H9 (cell line): ENCODE measurements at regions not wholly inside any gene's neighbourhood (a gene's known extent, or its start where the extent isn't known, plus 50 kb on each side); places are given as distances from the start of the nearest gene placed in this dataset.

ENCODE experiments used
- DNase-seq: peaks from one replicate; pipeline ENCODE4 v3.0.0-alpha.2; 2017
- H2AFZ ChIP-seq: one replicate; pipeline ENCODE4 v1.6.1; 2013; ENCODE audit warnings: mild to moderate bottlenecking, low read length, control low read depth, moderate library complexity
- H2AK5ac ChIP-seq: 2 replicates; pipeline ENCODE4 v1.6.1; 2013; ENCODE audit warnings: low read length, control low read depth, mixed read lengths; ENCODE audit not compliant: insufficient read length
- H2BK120ac ChIP-seq: one replicate; pipeline ENCODE4 v1.6.1; 2013; ENCODE audit warnings: low read depth, mild to moderate bottlenecking, low read length, control low read depth, inconsistent platforms; ENCODE audit not compliant: poor library complexity, severe bottlenecking
- H2BK12ac ChIP-seq: 2 replicates; pipeline ENCODE4 v1.6.1; 2013; ENCODE audit warnings: low read length, control low read depth, mixed read lengths, low read depth; ENCODE audit not compliant: insufficient read length
- H2BK15ac ChIP-seq: 2 replicates; pipeline ENCODE4 v1.6.1; 2013; ENCODE audit warnings: low read depth, low read length, control low read depth
- H2BK20ac ChIP-seq: one replicate; pipeline ENCODE4 v1.6.1; 2013; ENCODE audit warnings: low read depth, mild to moderate bottlenecking, low read length, control low read depth, inconsistent platforms; ENCODE audit not compliant: poor library complexity, severe bottlenecking
- H2BK5ac ChIP-seq: 2 replicates; pipeline ENCODE4 v1.6.1; 2013; ENCODE audit warnings: low read length, control low read depth, mixed read lengths; ENCODE audit not compliant: insufficient read length
- H3K14ac ChIP-seq: 2 replicates; pipeline ENCODE4 v1.6.1; 2013; ENCODE audit warnings: low read length, control low read depth; ENCODE audit not compliant: insufficient read depth
- H3K18ac ChIP-seq: 2 replicates; pipeline ENCODE4 v1.6.1; 2013; ENCODE audit warnings: low read depth, mild to moderate bottlenecking, mixed read lengths, low read length, control low read depth; ENCODE audit not compliant: insufficient read length
- H3K23ac ChIP-seq: 2 replicates; pipeline ENCODE4 v1.6.1; 2013; ENCODE audit warnings: low read length, control low read depth, mixed read lengths, low read depth; ENCODE audit not compliant: insufficient read length
- H3K23me2 ChIP-seq: 2 replicates; pipeline ENCODE4 v1.6.1; 2013; ENCODE audit warnings: low read depth, mild to moderate bottlenecking, mixed read lengths, low read length, control low read depth; ENCODE audit not compliant: insufficient read length, poor library complexity, severe bottlenecking
- H3K27ac ChIP-seq: 2 replicates; pipeline ENCODE4 v1.5.1; 2013; ENCODE audit warnings: low read length, control low read depth, mixed read lengths, low read depth; ENCODE audit not compliant: insufficient read length
- H3K27me3 ChIP-seq: 2 replicates; pipeline ENCODE4 v1.6.1; 2013; ENCODE audit warnings: low read length, control low read depth, inconsistent platforms; ENCODE audit not compliant: insufficient read depth
- H3K4ac ChIP-seq: 2 replicates; pipeline ENCODE4 v1.6.1; 2013; ENCODE audit warnings: low read depth, mild to moderate bottlenecking, control low read depth, inconsistent platforms, low read length, moderate library complexity
- H3K4me1 ChIP-seq: 2 replicates; pipeline ENCODE4 v1.6.1; 2013; ENCODE audit warnings: low read length, control low read depth, inconsistent platforms; ENCODE audit not compliant: insufficient read depth
- H3K4me2 ChIP-seq: 2 replicates; pipeline ENCODE4 v1.6.1; 2013; ENCODE audit warnings: low read length, control low read depth, mixed read lengths; ENCODE audit not compliant: insufficient read length, insufficient read depth
- H3K56ac ChIP-seq: 2 replicates; pipeline ENCODE4 v1.6.1; 2013; ENCODE audit warnings: low read depth, mild to moderate bottlenecking, mixed read lengths, low read length, control low read depth; ENCODE audit not compliant: insufficient read length
- H3K79me1 ChIP-seq: 2 replicates; pipeline ENCODE4 v1.6.1; 2013; ENCODE audit warnings: low read depth, mild to moderate bottlenecking, moderate library complexity, low read length, control low read depth, inconsistent platforms; ENCODE audit not compliant: insufficient read depth, poor library complexity, severe bottlenecking
- H3K79me2 ChIP-seq: 2 replicates; pipeline ENCODE4 v1.6.1; 2013; ENCODE audit warnings: low read length, control low read depth, inconsistent platforms; ENCODE audit not compliant: insufficient read depth
- H3K9ac ChIP-seq: 2 replicates; pipeline ENCODE4 v1.6.1; 2013; ENCODE audit warnings: low read length, control low read depth, mixed read lengths; ENCODE audit not compliant: insufficient read length; ENCODE audit errors: extremely low read depth
- H3K9me3 ChIP-seq: one replicate; pipeline ENCODE4 v1.6.1; 2013; ENCODE audit warnings: low read depth, low read length, inconsistent platforms; ENCODE audit not compliant: control insufficient read depth
- H3T11ph ChIP-seq: one replicate; pipeline ENCODE4 v1.6.1; 2013; ENCODE audit warnings: mild to moderate bottlenecking, low read length, control low read depth, inconsistent platforms
- H4K20me1 ChIP-seq: one replicate; pipeline ENCODE4 v1.6.1; 2013; ENCODE audit not compliant: control insufficient read depth, insufficient read length, insufficient read depth
- H4K5ac ChIP-seq: 2 replicates; pipeline ENCODE4 v1.6.1; 2013; ENCODE audit warnings: low read depth, mild to moderate bottlenecking, mixed read lengths, low read length, control low read depth; ENCODE audit not compliant: insufficient read length
- H4K8ac ChIP-seq: replicated peaks from 2 replicates; pipeline ENCODE4 v1.6.1; 2013; ENCODE audit warnings: low read length, control low read depth, mixed read lengths, low read depth; ENCODE audit not compliant: insufficient read length
- H4K91ac ChIP-seq: 2 replicates; pipeline ENCODE4 v1.6.1; 2013; ENCODE audit warnings: low read depth, mild to moderate bottlenecking, moderate library complexity, mixed read lengths, low read length, control low read depth; ENCODE audit not compliant: insufficient read length
- H3K27ac Mint-ChIP-seq, 3 experiments: 2 replicates in 2 of 3; 3 replicates in 1 of 3; pipeline ENCODE4 v1.8.0; 2020 to 2021; ENCODE audit warnings: mixed read lengths in 3 of 3, mild to moderate bottlenecking in 1 of 3, moderate library complexity in 1 of 3
- H3K27me3 Mint-ChIP-seq: 2 replicates; pipeline ENCODE4 v1.8.0; 2021; ENCODE audit warnings: low read depth, mild to moderate bottlenecking, moderate library complexity, mixed read lengths
- H3K36me3 Mint-ChIP-seq, 3 experiments: 2 replicates in 2 of 3; 3 replicates in 1 of 3; pipeline ENCODE4 v1.8.0; 2020 to 2021; ENCODE audit warnings: low read depth in 3 of 3, mixed read lengths in 3 of 3; ENCODE audit not compliant: insufficient read depth in 1 of 3
- H3K4me1 Mint-ChIP-seq, 2 experiments: 2 replicates each; pipeline ENCODE4 v1.8.0; 2020; ENCODE audit warnings: mixed read lengths in 2 of 2
- H3K4me3 Mint-ChIP-seq, 2 experiments: 2 replicates in 1 of 2; 3 replicates in 1 of 2; pipeline ENCODE4 v1.8.0; 2020 to 2021; ENCODE audit warnings: mild to moderate bottlenecking in 2 of 2, mixed read lengths in 2 of 2, moderate library complexity in 1 of 2
- H3K9me3 Mint-ChIP-seq, 2 experiments: 2 replicates in 1 of 2; 3 replicates in 1 of 2; pipeline ENCODE4 v1.8.0; 2020; ENCODE audit warnings: mild to moderate bottlenecking in 2 of 2, mixed read lengths in 2 of 2, moderate library complexity in 1 of 2
- CTCF ChIP-seq: fragments of 200-600 bp; sonication (generic); conservative IDR thresholded peaks from 3 replicates; pipeline ENCODE4 v1.8.0; 2021; ENCODE audit warnings: antibody characterized with exemption, mild to moderate bottlenecking
- WGBS: extraction: QIAGEN DNeasy Blood & Tissue Kit; methylation state at CpG from one replicate; pipeline ENCODE4 v1.1.7; 2013; ENCODE audit warnings: missing lambda C conversion rate, low lambda C conversion rate, mixed read lengths; ENCODE audit not compliant: insufficient read length; ENCODE audit errors: extremely low coverage; 5-methylcytosine and 5-hydroxymethylcytosine counted together

GRCh38 chr5:126315341-126315740, 107.9 kb upstream of the GRAMD2B start:
- H3K4me1 Mint-ChIP-seq: peaks cover 0 to 6% of the 10 kb centered on the region in 2 experiments; a peak in 2 of 4 replicates
- H3K27me3 Mint-ChIP-seq: no peaks in the 10 kb centered on the region
- H3K9me3 Mint-ChIP-seq: peaks cover 6 to 8% of the 10 kb centered on the region in 2 experiments; a peak in 4 of 5 replicates

More at GRCh38 chr5:126315341-126315740, 107.9 kb upstream of the GRAMD2B start:
- TF ChIP-seq CTCF: no peak
- H2AK5ac ChIP-seq: no peak overlapping the region
- no peaks in the 10 kb centered on the region for H3K9me3 ChIP-seq
- H2BK120ac ChIP-seq: no peak overlapping the region
- H3K4ac ChIP-seq: no peak overlapping the region
- no peak overlapping the region for H3K9ac ChIP-seq
- no peak overlapping the region for H3K18ac ChIP-seq
- no peak overlapping the region for H4K91ac ChIP-seq
- no peaks in the 10 kb centered on the region for H3K79me2 ChIP-seq
- no peak overlapping the region for H3K14ac ChIP-seq
- H3K79me1 ChIP-seq: no peaks in the 10 kb centered on the region
- H2BK15ac ChIP-seq: no peak overlapping the region
- no CpG with 5 or more reads among the region's 3 CpGs for WGBS
- no peak overlapping the region for H3K4me2 ChIP-seq
- no peaks in the 10 kb centered on the region for H4K20me1 ChIP-seq
- H3T11ph ChIP-seq: no peak overlapping the region
- DNase-seq: no peak
- H2BK12ac ChIP-seq: no peak overlapping the region
- H2BK20ac ChIP-seq: no peak overlapping the region
- no peak overlapping the region for H2BK5ac ChIP-seq
- H2AFZ ChIP-seq: no peak overlapping the region
- no peak overlapping the region for H4K8ac ChIP-seq
- no peak overlapping the region for H3K27ac Mint-ChIP-seq
- H3K23me2 ChIP-seq: no peaks in the 10 kb centered on the region
- H3K27me3 ChIP-seq: no peaks in the 10 kb centered on the region
- peaks cover 0 to 13% (median 0%) of the 10 kb centered on the region in 3 experiments; a peak in 4 of 7 replicates for H3K36me3 Mint-ChIP-seq
- no peak overlapping the region for H3K23ac ChIP-seq
- H3K27ac ChIP-seq: no peak overlapping the region
- no peaks in the 10 kb centered on the region for H3K4me1 ChIP-seq
- no peak overlapping the region for H4K5ac ChIP-seq
- H3K4me3 Mint-ChIP-seq: no peak overlapping the region
- no peak overlapping the region for H3K56ac ChIP-seq
